GM12878 (cell line): ENCODE measurements at regions not wholly inside any gene's neighbourhood (a gene's known extent, or its start where the extent isn't known, plus 50 kb on each side); places are given as distances from the start of the nearest gene placed in this dataset.
"Not testable (repeated sequence)": the region's sequence is repeated elsewhere in the genome, so short reads cannot be mapped to it uniquely, and the experiment has no call there.

ENCODE experiments used
- ATAC-seq: fragments of 200-7000 bp; cut with Tn5 transposase; 3 replicates; pipeline ENCODE4 v1.9.1; 2020; ENCODE audit warnings: mild to moderate bottlenecking, moderate library complexity
- BruUV-seq: library from RNA; stranded (reverse); fragments of 400-500 nt; replicated peaks from 2 replicates; lab custom pipeline; 2021; lab: Mats Ljungman, UMichigan
- CTCF ChIA-PET: fragments of 300-600 bp; sonication (Branson Sonifier 250); formaldehyde crosslinking; extraction: SDS; loops from one replicate; lab custom pipeline; 2021; ENCODE audit warnings: inconsistent platforms; lab: Yijun Ruan, JAX
- POLR2A ChIA-PET: fragments of 350-600 bp; formaldehyde crosslinking; extraction: SDS; loops from one replicate; lab custom pipeline; 2021; ENCODE audit warnings: inconsistent platforms; lab: Charles Lee
- RAD21 ChIA-PET: fragments of 300-600 bp; sonication (Branson Sonifier 250); formaldehyde crosslinking; loops from one replicate; lab custom pipeline; 2023; ENCODE audit warnings: antibody characterized with exemption; ENCODE audit not compliant: unreplicated experiment; lab: Charles Lee
- SMC1A ChIA-PET: fragments of 300-600 bp; sonication (Branson Sonifier 250); formaldehyde crosslinking; loops from one replicate; lab custom pipeline; 2023; ENCODE audit not compliant: unreplicated experiment, uncharacterized antibody; lab: Charles Lee
- DNase-seq: peaks from one replicate; pipeline ENCODE4 v3.0.0-alpha.2; 2011; ENCODE audit warnings: low read depth, low spot score
- FAIRE-seq: peaks from 3 replicates; lab custom pipeline; 2011; peaks lifted over from hg19 to GRCh38; lab: Jason Lieb, UNC
- H2AFZ ChIP-seq: 2 replicates; pipeline ENCODE4 v1.6.0; 2011; ENCODE audit warnings: low read depth, low read length, control low read depth; ENCODE audit not compliant: control insufficient read depth
- H3K27ac ChIP-seq: 2 replicates; pipeline ENCODE4 v1.5.1; 2011; ENCODE audit warnings: control low read depth; ENCODE audit not compliant: control insufficient read depth, insufficient read depth
- H3K27me3 ChIP-seq, 2 experiments: replicated peaks in 1 of 2; 2 replicates each; pipeline versions ENCODE4 v1.6.0 to v1.6.1; 2011; ENCODE audit warnings: low read length in 1 of 2; ENCODE audit not compliant: control insufficient read depth in 2 of 2, insufficient read depth in 2 of 2
- H3K36me3 ChIP-seq, 2 experiments: 2 replicates each; pipeline ENCODE4 v1.5.1; 2011; ENCODE audit warnings: low read length in 1 of 2; ENCODE audit not compliant: control insufficient read depth in 2 of 2, insufficient read depth in 2 of 2
- H3K4me1 ChIP-seq: 2 replicates; pipeline ENCODE4 v1.6.1; 2011; ENCODE audit warnings: mild to moderate bottlenecking, low read length, moderate library complexity, mixed read lengths; ENCODE audit not compliant: control insufficient read depth, insufficient read depth
- H3K4me2 ChIP-seq: 2 replicates; pipeline ENCODE4 v1.6.0; 2011; ENCODE audit warnings: control low read depth; ENCODE audit not compliant: control insufficient read depth, insufficient read depth
- H3K4me3 ChIP-seq: fragments of 200-600 bp; sonication (generic); 2 replicates; pipeline ENCODE4 v1.5.1; 2016
- H3K79me2 ChIP-seq: 2 replicates; pipeline ENCODE4 v1.6.0; 2011; ENCODE audit warnings: low read length; ENCODE audit not compliant: control insufficient read depth, insufficient read depth
- H3K9ac ChIP-seq: 2 replicates; pipeline ENCODE4 v1.8.0; 2011; ENCODE audit warnings: low read length, control low read depth, mixed read lengths; ENCODE audit not compliant: control insufficient read depth, insufficient read depth
- H3K9me3 ChIP-seq: replicated peaks from 3 replicates; pipeline ENCODE4 v1.5.1; 2011; ENCODE audit warnings: mild to moderate bottlenecking, low read length; ENCODE audit not compliant: control insufficient read depth, insufficient read depth
- H4K20me1 ChIP-seq: 2 replicates; pipeline ENCODE4 v1.6.0; 2011; ENCODE audit not compliant: control insufficient read depth, insufficient read depth
- WGBS: methylation state at CpG from one replicate; pipeline ENCODE4 v1.1.6; 2016; ENCODE audit warnings: low lambda C conversion rate; ENCODE audit not compliant: insufficient replicate concordance, insufficient coverage; ENCODE audit errors: missing lambda C conversion rate; 5-methylcytosine and 5-hydroxymethylcytosine counted together
- in situ Hi-C: fragments of 300-500 bp; cut with MboI; formaldehyde crosslinking; loops from 9 replicates; pipeline ENCODE4 v1.14.3; 2018; ENCODE audit warnings: mixed read lengths
- intact Hi-C: fragments of 100-400 bp; cut with micrococcal nuclease; formaldehyde crosslinking; loops from one replicate; pipeline ENCODE4 v1.14.2; 2022; ENCODE audit not compliant: unreplicated experiment
- TF ChIP-seq, protein P1 (sequence below): fragments of 450-650 bp; formaldehyde crosslinking; IDR thresholded peaks from 2 replicates; pipeline ENCODE4 v1.5.0; 2022; ENCODE audit warnings: mild to moderate bottlenecking, missing genetic modification characterization

DNA sequence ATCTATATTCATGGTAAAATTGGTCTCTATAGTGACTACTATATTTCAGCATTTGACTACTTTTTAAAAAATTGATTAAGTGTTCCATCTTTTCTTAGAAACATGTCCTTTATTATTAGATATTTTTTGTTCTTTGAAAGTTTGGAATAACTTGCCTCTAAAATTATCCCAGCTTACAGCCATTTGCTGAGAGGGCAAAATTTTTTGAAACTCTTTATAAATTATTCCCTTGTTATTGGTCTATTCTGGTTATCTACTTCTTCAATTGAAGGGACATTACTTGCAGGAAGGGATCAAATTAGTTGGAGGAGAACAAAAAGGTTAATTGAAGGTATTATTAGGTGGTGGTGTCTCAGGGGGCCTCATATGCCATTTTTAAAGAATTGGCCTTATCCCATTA, 184.1 kb downstream of the TTC6 start (continued):
- TF ChIP-seq, protein P1, sequence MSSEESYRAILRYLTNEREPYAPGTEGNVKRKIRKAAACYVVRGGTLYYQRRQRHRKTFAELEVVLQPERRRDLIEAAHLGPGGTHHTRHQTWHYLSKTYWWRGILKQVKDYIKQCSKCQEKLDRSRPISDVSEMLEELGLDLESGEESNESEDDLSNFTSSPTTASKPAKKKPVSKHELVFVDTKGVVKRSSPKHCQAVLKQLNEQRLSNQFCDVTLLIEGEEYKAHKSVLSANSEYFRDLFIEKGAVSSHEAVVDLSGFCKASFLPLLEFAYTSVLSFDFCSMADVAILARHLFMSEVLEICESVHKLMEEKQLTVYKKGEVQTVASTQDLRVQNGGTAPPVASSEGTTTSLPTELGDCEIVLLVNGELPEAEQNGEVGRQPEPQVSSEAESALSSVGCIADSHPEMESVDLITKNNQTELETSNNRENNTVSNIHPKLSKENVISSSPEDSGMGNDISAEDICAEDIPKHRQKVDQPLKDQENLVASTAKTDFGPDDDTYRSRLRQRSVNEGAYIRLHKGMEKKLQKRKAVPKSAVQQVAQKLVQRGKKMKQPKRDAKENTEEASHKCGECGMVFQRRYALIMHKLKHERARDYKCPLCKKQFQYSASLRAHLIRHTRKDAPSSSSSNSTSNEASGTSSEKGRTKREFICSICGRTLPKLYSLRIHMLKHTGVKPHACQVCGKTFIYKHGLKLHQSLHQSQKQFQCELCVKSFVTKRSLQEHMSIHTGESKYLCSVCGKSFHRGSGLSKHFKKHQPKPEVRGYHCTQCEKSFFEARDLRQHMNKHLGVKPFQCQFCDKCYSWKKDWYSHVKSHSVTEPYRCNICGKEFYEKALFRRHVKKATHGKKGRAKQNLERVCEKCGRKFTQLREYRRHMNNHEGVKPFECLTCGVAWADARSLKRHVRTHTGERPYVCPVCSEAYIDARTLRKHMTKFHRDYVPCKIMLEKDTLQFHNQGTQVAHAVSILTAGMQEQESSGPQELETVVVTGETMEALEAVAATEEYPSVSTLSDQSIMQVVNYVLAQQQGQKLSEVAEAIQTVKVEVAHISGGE (CRISPR knock-in tag), result no peak

DNA sequence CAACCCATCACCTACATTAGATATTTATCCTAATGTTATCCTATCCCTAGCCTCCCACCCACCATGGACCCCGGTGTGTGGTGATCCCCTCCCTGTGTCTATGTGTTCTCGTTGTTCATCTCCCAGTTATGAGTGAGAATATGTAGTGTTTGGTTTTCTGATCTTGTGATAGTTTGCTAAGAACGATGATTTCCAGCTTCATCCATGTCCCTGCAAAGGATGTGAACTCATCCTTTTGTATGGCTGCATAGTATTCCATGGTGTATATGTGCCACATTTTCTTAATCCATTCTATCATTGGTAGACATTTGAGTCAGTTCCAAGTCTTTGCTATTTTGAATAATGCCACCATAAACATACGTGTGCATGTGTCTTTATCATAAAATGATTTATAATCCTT, 185.3 kb downstream of the TTC6 start:
- ATAC-seq, H4K20me1 ChIP-seq, RAD21 ChIA-PET, H3K9ac ChIP-seq, H3K4me1 ChIP-seq, BruUV-seq, intact Hi-C loops, H3K27me3 ChIP-seq, CTCF ChIA-PET, DNase-seq, SMC1A ChIA-PET, H3K4me3 ChIP-seq, in situ Hi-C loops, H2AFZ ChIP-seq, H3K9me3 ChIP-seq, H3K4me2 ChIP-seq, POLR2A ChIA-PET, H3K79me2 ChIP-seq, H3K27ac ChIP-seq, H3K36me3 ChIP-seq, FAIRE-seq: not testable (repeated sequence)
- WGBS, result 6% methylated on average over 4 of the region's 4 CpGs

- H2AFZ ChIP-seq, in situ Hi-C loops, H3K79me2 ChIP-seq, H3K27ac ChIP-seq, intact Hi-C loops, H3K27me3 ChIP-seq, CTCF ChIA-PET, ATAC-seq, H3K4me3 ChIP-seq, H3K9me3 ChIP-seq, RAD21 ChIA-PET, H3K4me1 ChIP-seq, SMC1A ChIA-PET, H3K4me2 ChIP-seq, DNase-seq, H3K36me3 ChIP-seq, POLR2A ChIA-PET, FAIRE-seq, H3K9ac ChIP-seq, H4K20me1 ChIP-seq, BruUV-seq: not testable (repeated sequence)
- 2% methylated on average over 3 of the region's 3 CpGs for WGBS
Measured at GRCh38 chr14:37784203-37784826, 188.9 kb downstream of the TTC6 start.

DNA sequence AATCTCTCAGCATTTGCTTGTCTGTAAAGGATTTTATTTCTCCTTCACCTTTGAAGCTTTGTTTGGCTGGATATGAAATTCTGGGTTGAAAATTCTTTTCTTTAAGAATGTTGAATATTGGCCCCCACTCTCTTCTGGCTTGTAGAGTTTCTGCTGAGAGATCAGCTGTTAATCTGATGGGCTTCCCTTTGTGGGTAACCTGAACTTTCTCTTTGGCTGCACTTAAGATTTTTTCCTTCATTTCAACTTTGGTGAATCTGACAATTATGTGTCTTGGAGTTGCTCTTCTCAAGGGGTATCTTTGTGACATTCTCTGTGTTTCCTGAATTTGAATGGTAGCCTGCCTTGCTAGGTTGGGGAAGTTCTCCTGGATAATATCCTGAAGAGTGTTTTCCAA, 189.4 kb downstream of the TTC6 start:
- H3K4me3 ChIP-seq, DNase-seq, H3K27ac ChIP-seq, H2AFZ ChIP-seq, BruUV-seq, H4K20me1 ChIP-seq, RAD21 ChIA-PET, intact Hi-C loops, H3K4me1 ChIP-seq, in situ Hi-C loops, H3K4me2 ChIP-seq, ATAC-seq, H3K27me3 ChIP-seq, SMC1A ChIA-PET, H3K79me2 ChIP-seq, CTCF ChIA-PET, H3K9ac ChIP-seq, FAIRE-seq, POLR2A ChIA-PET, H3K9me3 ChIP-seq, H3K36me3 ChIP-seq: not testable (repeated sequence)
